SK-N-SH treated with all-trans-retinoic acid at 6 μM for 48 hours (cell line): ENCODE measurements at regions not wholly inside any gene's neighbourhood (a gene's known extent, or its start where the extent isn't known, plus 50 kb on each side); places are given as distances from the start of the nearest gene placed in this dataset.

ENCODE experiments used
- ARNTL ChIP-seq: fragments of 450-650 bp; formaldehyde crosslinking; IDR thresholded peaks from 2 replicates; pipeline ENCODE4 v1.5.0; 2020; ENCODE audit warnings: low read depth, mild to moderate bottlenecking, moderate library complexity, borderline replicate concordance
- GLIS3 ChIP-seq: fragments of 250-450 bp; sonication (Bioruptor Pico); IDR thresholded peaks from 2 replicates; pipeline ENCODE4 v1.5.0; 2020; ENCODE audit warnings: mild to moderate bottlenecking, moderate library complexity
- ISL1 ChIP-seq: fragments of 250-450 bp; sonication (Bioruptor Pico); IDR thresholded peaks from 2 replicates; pipeline ENCODE4 v2.1.2; 2022; ENCODE audit warnings: mild to moderate bottlenecking, moderate library complexity
- PATZ1 ChIP-seq: fragments of 250-450 bp; sonication (Bioruptor Pico); IDR thresholded peaks from 2 replicates; pipeline ENCODE4 v1.8.0; 2020; ENCODE audit warnings: mild to moderate bottlenecking, moderate library complexity, borderline replicate concordance
- RARB ChIP-seq: fragments of 250-450 bp; sonication (Bioruptor Pico); IDR thresholded peaks from 2 replicates; pipeline ENCODE4 v1.8.0; 2021; ENCODE audit warnings: mild to moderate bottlenecking, moderate library complexity
- SNAI2 ChIP-seq: fragments of 250-450 bp; sonication (Bioruptor Pico); IDR thresholded peaks from 2 replicates; pipeline ENCODE4 v1.5.0; 2020; ENCODE audit warnings: mild to moderate bottlenecking, moderate library complexity
- TCF4 ChIP-seq: fragments of 250-450 bp; sonication (Bioruptor Pico); IDR thresholded peaks from 2 replicates; pipeline ENCODE4 v1.8.0; 2021; ENCODE audit warnings: mild to moderate bottlenecking, moderate library complexity, borderline replicate concordance
- TOX ChIP-seq: fragments of 250-450 bp; sonication (Bioruptor Pico); IDR thresholded peaks from 2 replicates; pipeline ENCODE4 v1.8.0; 2021; ENCODE audit warnings: mild to moderate bottlenecking, moderate library complexity, borderline replicate concordance
- TSHZ2 ChIP-seq: fragments of 250-450 bp; sonication (Bioruptor Pico); IDR thresholded peaks from 2 replicates; pipeline ENCODE4 v1.5.0; 2020; ENCODE audit warnings: mild to moderate bottlenecking, moderate library complexity
- ZFP3 ChIP-seq: fragments of 250-450 bp; sonication (Bioruptor Pico); IDR thresholded peaks from 2 replicates; pipeline ENCODE4 v1.5.0; 2020; ENCODE audit warnings: mild to moderate bottlenecking, moderate library complexity
- ZFP30 ChIP-seq: fragments of 450-650 bp; formaldehyde crosslinking; IDR thresholded peaks from 2 replicates; pipeline ENCODE4 v1.5.0; 2022; ENCODE audit warnings: mild to moderate bottlenecking, moderate library complexity
- ZNF565 ChIP-seq: fragments of 450-650 bp; formaldehyde crosslinking; conservative IDR thresholded peaks from 2 replicates; pipeline ENCODE4 v1.5.0; 2020; ENCODE audit warnings: low read depth, mild to moderate bottlenecking, moderate library complexity
- ZNF70 ChIP-seq: fragments of 450-650 bp; formaldehyde crosslinking; IDR thresholded peaks from 2 replicates; pipeline ENCODE4 v1.5.0; 2020; ENCODE audit warnings: mild to moderate bottlenecking, moderate library complexity

- no peak for TF ChIP-seq ISL1 (CRISPR knock-in tag)
- TF ChIP-seq ZFP30 (CRISPR knock-in tag) = no peak
- no peak for TF ChIP-seq TCF4
- no peak for TF ChIP-seq GLIS3 (CRISPR knock-in tag)
- no peak for TF ChIP-seq SNAI2 (CRISPR knock-in tag)
- no peak for TF ChIP-seq TSHZ2
- TF ChIP-seq ARNTL (CRISPR knock-in tag) = no peak
- TF ChIP-seq RARB (CRISPR knock-in tag) = no peak
- TF ChIP-seq ZNF70 (CRISPR knock-in tag) = no peak
- TF ChIP-seq TOX (CRISPR knock-in tag) = no peak
- TF ChIP-seq ZFP3 (CRISPR knock-in tag) = no peak
- TF ChIP-seq PATZ1 (CRISPR knock-in tag) = no peak
- TF ChIP-seq ZNF565 (CRISPR knock-in tag) = no peak
Measured at GRCh38 chr7:20007510-20007909, 209.7 kb downstream of the MACC1 start.
